CD14-positive monocyte (primary cell): ENCODE measurements at regions not wholly inside any gene's neighbourhood (a gene's known extent, or its start where the extent isn't known, plus 50 kb on each side); places are given as distances from the start of the nearest gene placed in this dataset.

Source experiments
- DNase-seq, 3 donors: peaks; one replicate each; pipeline ENCODE4 v3.0.0-alpha.2; 2011 to 2022
- H2AFZ ChIP-seq: 2 replicates; pipeline ENCODE4 v1.6.0; 2012; ENCODE audit warnings: mild to moderate bottlenecking, low read depth, low read length, inconsistent platforms; ENCODE audit not compliant: insufficient read depth, poor library complexity, severe bottlenecking
- H3K27ac ChIP-seq, 2 donors: 1 replicate in 1 of 2; 2 replicates in 1 of 2; pipeline ENCODE4 v1.5.1; 2012 to 2013; ENCODE audit warnings: low read length in 2 of 2, control low read depth in 1 of 2, inconsistent platforms in 1 of 2, low read depth in 1 of 2, mild to moderate bottlenecking in 1 of 2
- H3K27me3 ChIP-seq, 2 donors: one replicate each; pipeline versions ENCODE4 v1.6.0 to v1.6.1; 2011 to 2013; ENCODE audit warnings: low read length in 2 of 2; ENCODE audit not compliant: control insufficient read depth in 2 of 2, insufficient read depth in 2 of 2
- H3K36me3 ChIP-seq, 2 donors: replicated peaks in 1 of 2; 1 replicate in 1 of 2; 2 replicates in 1 of 2; pipeline versions ENCODE4 v1.5.1 to v1.6.1; 2012 to 2013; ENCODE audit warnings: low read length in 2 of 2, control low read depth in 1 of 2, inconsistent platforms in 1 of 2, mild to moderate bottlenecking in 1 of 2; ENCODE audit not compliant: insufficient read depth in 2 of 2, control insufficient read depth in 1 of 2
- H3K4me1 ChIP-seq, 2 donors: 1 replicate in 1 of 2; 2 replicates in 1 of 2; pipeline versions ENCODE4 v1.5.1 to v1.6.1; 2012 to 2013; ENCODE audit warnings: low read length in 2 of 2, control low read depth in 1 of 2, inconsistent platforms in 1 of 2, mild to moderate bottlenecking in 1 of 2, moderate library complexity in 1 of 2; ENCODE audit not compliant: insufficient read depth in 2 of 2, control insufficient read depth in 1 of 2
- H3K4me2 ChIP-seq: replicated peaks from 2 replicates; pipeline ENCODE3; 2012; ENCODE audit warnings: low read length, moderate library complexity, mild to moderate bottlenecking; ENCODE audit not compliant: poor library complexity, severe bottlenecking; ENCODE audit errors: extremely low read depth
- H3K4me3 ChIP-seq, 3 experiments: fragments of 200-600 bp in 1 of 3; sonication (generic) in 1 of 3; replicated peaks in 1 of 3; 1 replicate in 2 of 3; 2 replicates in 1 of 3; pipeline ENCODE4 v1.5.1; 2011 to 2013; ENCODE audit warnings: low read length in 3 of 3, mild to moderate bottlenecking in 3 of 3, control low read depth in 2 of 3, low read depth in 2 of 3, inconsistent platforms in 1 of 3, moderate library complexity in 1 of 3
- H3K79me2 ChIP-seq: 2 replicates; pipeline ENCODE4 v1.6.0; 2012; ENCODE audit warnings: mild to moderate bottlenecking, control low read depth, inconsistent platforms, low read length, moderate library complexity; ENCODE audit not compliant: insufficient read depth
- H3K9ac ChIP-seq: 2 replicates; pipeline ENCODE4 v1.6.0; 2017; ENCODE audit warnings: low read length, mild to moderate bottlenecking; ENCODE audit not compliant: insufficient read depth, poor library complexity, severe bottlenecking
- H3K9me3 ChIP-seq, 2 donors: replicated peaks in 1 of 2; 1 replicate in 1 of 2; 2 replicates in 1 of 2; pipeline versions ENCODE4 v1.5.1 to v1.6.1; 2012 to 2013; ENCODE audit warnings: low read length in 2 of 2, control low read depth in 1 of 2; ENCODE audit not compliant: control insufficient read depth in 1 of 2, insufficient read depth in 1 of 2
- H4K20me1 ChIP-seq: 2 replicates; pipeline ENCODE4 v1.6.0; 2012; ENCODE audit warnings: mild to moderate bottlenecking, low read length, control low read depth, moderate library complexity; ENCODE audit not compliant: insufficient read depth
- H3K27ac Mint-ChIP-seq, 7 donors: one replicate each; pipeline ENCODE4 v1.8.0; 2020; ENCODE audit warnings: mild to moderate bottlenecking in 7 of 7, mixed read lengths in 7 of 7, moderate library complexity in 6 of 7, inconsistent platforms in 2 of 7
- H3K27me3 Mint-ChIP-seq, 3 donors: one replicate each; pipeline ENCODE4 v1.8.0; 2021 to 2022; ENCODE audit warnings: low read depth in 3 of 3, mild to moderate bottlenecking in 3 of 3, mixed read lengths in 3 of 3, moderate library complexity in 3 of 3, inconsistent platforms in 1 of 3
- H3K36me3 Mint-ChIP-seq, 2 donors: one replicate each; pipeline ENCODE4 v1.8.0; 2020; ENCODE audit warnings: mixed read lengths in 2 of 2, inconsistent platforms in 1 of 2, mild to moderate bottlenecking in 1 of 2
- H3K4me1 Mint-ChIP-seq: one replicate; pipeline ENCODE4 v1.8.0; 2020; ENCODE audit warnings: mild to moderate bottlenecking, mixed read lengths
- H3K4me3 Mint-ChIP-seq, 2 donors: one replicate each; pipeline ENCODE4 v1.8.0; 2020; ENCODE audit warnings: mild to moderate bottlenecking in 2 of 2, mixed read lengths in 2 of 2, moderate library complexity in 1 of 2
- H3K9me3 Mint-ChIP-seq, 7 donors: one replicate each; pipeline ENCODE4 v1.8.0; 2020 to 2022; ENCODE audit warnings: mixed read lengths in 7 of 7, mild to moderate bottlenecking in 6 of 7, moderate library complexity in 6 of 7, inconsistent platforms in 2 of 7
- WGBS: methylation state at CpG from one replicate; pipeline ENCODE4 v1.1.5; 2013; ENCODE audit warnings: missing lambda C conversion rate; ENCODE audit not compliant: insufficient coverage; 5-methylcytosine and 5-hydroxymethylcytosine counted together
- intact Hi-C, 2 donors: fragments of 100-400 bp; cut with micrococcal nuclease; formaldehyde crosslinking; loops; one replicate each; pipeline versions ENCODE4 v1.15.0 to v1.15.1; 2023
- TF ChIP-seq, protein P1 (sequence below): fragments of 200-600 bp; IDR thresholded peaks from one replicate; pipeline ENCODE4 v1.8.0; 2022; ENCODE audit warnings: antibody characterized with exemption, mild to moderate bottlenecking

DNA sequence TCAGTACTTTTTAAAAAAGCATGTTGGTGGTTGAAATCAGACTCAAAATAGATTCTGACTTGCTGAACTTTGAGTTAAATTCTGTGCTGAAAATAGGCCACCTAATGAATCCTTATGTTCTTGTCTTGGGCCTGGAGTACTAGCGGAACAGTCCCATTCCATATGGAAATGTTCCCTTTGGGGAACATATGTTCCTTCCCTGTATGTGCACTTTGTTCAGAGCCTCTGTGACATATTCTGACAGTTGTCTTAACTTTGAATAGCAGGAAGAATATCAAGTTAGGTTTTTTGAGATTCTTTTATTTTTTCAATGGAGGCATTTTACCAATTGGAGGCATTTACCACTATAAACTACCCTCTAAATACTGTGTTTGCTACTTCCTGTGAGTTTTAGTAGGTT is 1667.8 kb downstream of the PLA2G4A start:
- Histone ChIP-seq H4K20me1 (no peaks in the 10 kb centered on the region), H3K27ac (no peak overlapping the region), H3K36me3 (no peaks in the 10 kb centered on the region), H3K4me2 (no peak overlapping the region), H3K9me3 (peaks cover 8 to 10% of the 10 kb centered on the region in 2 donors), H3K4me3 (no peak overlapping the region), H3K4me1 (no peaks in the 10 kb centered on the region), H2AFZ (no peak overlapping the region), H3K9ac (no peak overlapping the region), H3K27me3 (no peaks in the 10 kb centered on the region), H3K79me2 (no peaks in the 10 kb centered on the region)
- TF ChIP-seq, protein P1, sequence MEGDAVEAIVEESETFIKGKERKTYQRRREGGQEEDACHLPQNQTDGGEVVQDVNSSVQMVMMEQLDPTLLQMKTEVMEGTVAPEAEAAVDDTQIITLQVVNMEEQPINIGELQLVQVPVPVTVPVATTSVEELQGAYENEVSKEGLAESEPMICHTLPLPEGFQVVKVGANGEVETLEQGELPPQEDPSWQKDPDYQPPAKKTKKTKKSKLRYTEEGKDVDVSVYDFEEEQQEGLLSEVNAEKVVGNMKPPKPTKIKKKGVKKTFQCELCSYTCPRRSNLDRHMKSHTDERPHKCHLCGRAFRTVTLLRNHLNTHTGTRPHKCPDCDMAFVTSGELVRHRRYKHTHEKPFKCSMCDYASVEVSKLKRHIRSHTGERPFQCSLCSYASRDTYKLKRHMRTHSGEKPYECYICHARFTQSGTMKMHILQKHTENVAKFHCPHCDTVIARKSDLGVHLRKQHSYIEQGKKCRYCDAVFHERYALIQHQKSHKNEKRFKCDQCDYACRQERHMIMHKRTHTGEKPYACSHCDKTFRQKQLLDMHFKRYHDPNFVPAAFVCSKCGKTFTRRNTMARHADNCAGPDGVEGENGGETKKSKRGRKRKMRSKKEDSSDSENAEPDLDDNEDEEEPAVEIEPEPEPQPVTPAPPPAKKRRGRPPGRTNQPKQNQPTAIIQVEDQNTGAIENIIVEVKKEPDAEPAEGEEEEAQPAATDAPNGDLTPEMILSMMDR, result no peak
- H3K36me3 Mint-ChIP-seq, result no peaks in the 10 kb centered on the region
- intact Hi-C loops, result no loop called here
- H3K4me1 Mint-ChIP-seq, result no peaks in the 10 kb centered on the region
- H3K4me3 Mint-ChIP-seq, result no peak overlapping the region
- no CpG with 5 or more reads among the region's 1 CpG for WGBS
- H3K27ac Mint-ChIP-seq, result no peak overlapping the region
- H3K9me3 Mint-ChIP-seq, result peaks cover 0 to 13% (median 4%) of the 10 kb centered on the region in 7 donors
- DNase-seq, result no peak
- no peaks in the 10 kb centered on the region for H3K27me3 Mint-ChIP-seq

DNA sequence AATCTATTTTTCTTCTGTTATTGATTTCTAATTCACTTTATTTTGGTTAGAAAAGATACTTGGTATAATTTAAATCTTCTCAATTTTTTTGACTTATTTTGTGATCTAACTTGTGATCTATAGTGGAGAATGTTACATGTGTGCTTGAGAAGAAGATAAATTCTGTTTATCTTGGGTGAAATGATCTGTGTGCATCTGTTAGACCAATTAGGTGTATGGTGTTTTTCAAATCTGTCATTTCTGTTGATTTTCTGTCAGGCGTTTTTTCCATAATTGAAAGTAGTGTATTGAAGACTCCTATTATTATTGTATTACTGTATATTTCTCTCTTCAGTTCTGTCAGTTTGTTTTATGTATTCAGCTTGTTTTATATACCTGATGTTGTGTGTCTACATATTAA is 1668.3 kb downstream of the PLA2G4A start:
- no peaks in the 10 kb centered on the region for H3K27me3 ChIP-seq
- H3K4me1 ChIP-seq, result no peaks in the 10 kb centered on the region
- no peaks in the 10 kb centered on the region for H3K79me2 ChIP-seq
- no peak overlapping the region for H3K27ac ChIP-seq
- H3K9ac ChIP-seq, result no peak overlapping the region
- intact Hi-C loops, result no loop called here
- no peak overlapping the region for H3K4me3 ChIP-seq
- no peak overlapping the region for H3K4me2 ChIP-seq
- Mint-ChIP-seq H3K36me3 (no peaks in the 10 kb centered on the region), H3K27ac (no peak overlapping the region), H3K4me1 (no peaks in the 10 kb centered on the region), H3K9me3 (peaks cover 0 to 13% (median 4%) of the 10 kb centered on the region in 7 donors), H3K4me3 (no peak overlapping the region), H3K27me3 (no peaks in the 10 kb centered on the region)
- no peak overlapping the region for H2AFZ ChIP-seq
- peaks cover 8 to 10% of the 10 kb centered on the region in 2 donors for H3K9me3 ChIP-seq
- TF ChIP-seq, protein P1, result no peak
- H4K20me1 ChIP-seq, result no peaks in the 10 kb centered on the region
- no CpG with 5 or more reads among the region's 1 CpG for WGBS
- DNase-seq, result no peak
- no peaks in the 10 kb centered on the region for H3K36me3 ChIP-seq
